AG04449 (cell line): ENCODE measurements at regions not wholly inside any gene's neighbourhood (a gene's known extent, or its start where the extent isn't known, plus 50 kb on each side); places are given as distances from the start of the nearest gene placed in this dataset.

Source experiments
- CTCF ChIA-PET: fragments of 350-600 bp; formaldehyde crosslinking; extraction: SDS; loops from one replicate; lab custom pipeline; 2021; ENCODE audit warnings: antibody characterized with exemption; lab: Yijun Ruan, JAX
- POLR2A ChIA-PET: fragments of 400-600, 350-600 bp; formaldehyde crosslinking; extraction: SDS; loops from one replicate; lab custom pipeline; 2020; ENCODE audit warnings: antibody characterized with exemption, inconsistent platforms; lab: Yijun Ruan, JAX
- DNase-seq: peaks from one replicate; pipeline ENCODE4 v3.0.0-alpha.2; 2010; ENCODE audit warnings: low read depth, low spot score
- H3K4me3 ChIP-seq: 2 replicates; pipeline ENCODE4 v1.5.1; 2011; ENCODE audit warnings: low read depth, mild to moderate bottlenecking, control low read depth, low read length
- TF ChIP-seq, protein P1 (sequence below): IDR thresholded peaks from one replicate; pipeline ENCODE4 v1.5.1; 2011; ENCODE audit warnings: mild to moderate bottlenecking, moderate library complexity, low read length, control low read depth, inconsistent platforms; ENCODE audit not compliant: insufficient read depth; ENCODE audit errors: missing control alignments

DNA sequence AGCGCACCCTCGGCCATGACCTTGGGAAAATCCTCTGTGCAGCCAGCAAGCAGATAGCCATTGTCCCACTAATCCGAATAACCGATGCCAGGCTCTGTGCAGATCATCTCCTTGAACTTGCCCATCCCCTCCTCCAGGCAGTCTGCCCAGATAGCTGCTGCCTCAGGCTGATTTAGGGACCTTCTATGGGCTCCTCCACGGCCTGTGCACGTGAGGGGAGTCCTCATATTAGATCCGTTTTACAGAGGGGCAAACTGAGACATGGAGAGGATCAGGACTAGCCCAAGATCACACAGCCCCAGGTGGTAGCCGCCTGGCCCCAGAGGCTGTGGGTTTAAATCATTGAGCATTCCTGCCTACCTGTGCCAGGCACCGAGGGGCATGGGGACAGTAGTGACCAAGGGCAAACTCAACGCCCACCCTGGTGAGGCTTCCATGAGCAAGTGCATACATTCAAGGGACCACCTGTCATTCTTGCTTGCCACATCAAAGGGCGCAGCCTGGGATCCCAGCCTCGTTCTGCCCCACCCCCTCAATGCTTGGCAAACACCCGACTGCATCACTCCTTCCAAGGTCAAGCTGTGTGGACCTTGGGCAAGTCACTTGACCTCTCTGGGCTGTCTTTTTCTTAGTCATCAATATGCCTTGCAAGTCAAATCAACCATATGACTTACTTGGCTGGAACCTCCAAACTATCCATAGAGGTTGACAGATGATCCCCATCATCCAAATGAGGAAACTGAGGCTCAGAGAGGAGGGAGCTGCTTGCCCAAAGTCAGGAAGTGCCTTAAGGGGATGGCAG is 131.6 kb downstream of the MN1 start:
- H3K4me3 ChIP-seq = no peak overlapping the region
- no peak for DNase-seq
- ChIA-PET POLR2A (no interaction called here), CTCF (no interaction called here)
- TF ChIP-seq, protein P1, sequence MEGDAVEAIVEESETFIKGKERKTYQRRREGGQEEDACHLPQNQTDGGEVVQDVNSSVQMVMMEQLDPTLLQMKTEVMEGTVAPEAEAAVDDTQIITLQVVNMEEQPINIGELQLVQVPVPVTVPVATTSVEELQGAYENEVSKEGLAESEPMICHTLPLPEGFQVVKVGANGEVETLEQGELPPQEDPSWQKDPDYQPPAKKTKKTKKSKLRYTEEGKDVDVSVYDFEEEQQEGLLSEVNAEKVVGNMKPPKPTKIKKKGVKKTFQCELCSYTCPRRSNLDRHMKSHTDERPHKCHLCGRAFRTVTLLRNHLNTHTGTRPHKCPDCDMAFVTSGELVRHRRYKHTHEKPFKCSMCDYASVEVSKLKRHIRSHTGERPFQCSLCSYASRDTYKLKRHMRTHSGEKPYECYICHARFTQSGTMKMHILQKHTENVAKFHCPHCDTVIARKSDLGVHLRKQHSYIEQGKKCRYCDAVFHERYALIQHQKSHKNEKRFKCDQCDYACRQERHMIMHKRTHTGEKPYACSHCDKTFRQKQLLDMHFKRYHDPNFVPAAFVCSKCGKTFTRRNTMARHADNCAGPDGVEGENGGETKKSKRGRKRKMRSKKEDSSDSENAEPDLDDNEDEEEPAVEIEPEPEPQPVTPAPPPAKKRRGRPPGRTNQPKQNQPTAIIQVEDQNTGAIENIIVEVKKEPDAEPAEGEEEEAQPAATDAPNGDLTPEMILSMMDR = no peak

DNA sequence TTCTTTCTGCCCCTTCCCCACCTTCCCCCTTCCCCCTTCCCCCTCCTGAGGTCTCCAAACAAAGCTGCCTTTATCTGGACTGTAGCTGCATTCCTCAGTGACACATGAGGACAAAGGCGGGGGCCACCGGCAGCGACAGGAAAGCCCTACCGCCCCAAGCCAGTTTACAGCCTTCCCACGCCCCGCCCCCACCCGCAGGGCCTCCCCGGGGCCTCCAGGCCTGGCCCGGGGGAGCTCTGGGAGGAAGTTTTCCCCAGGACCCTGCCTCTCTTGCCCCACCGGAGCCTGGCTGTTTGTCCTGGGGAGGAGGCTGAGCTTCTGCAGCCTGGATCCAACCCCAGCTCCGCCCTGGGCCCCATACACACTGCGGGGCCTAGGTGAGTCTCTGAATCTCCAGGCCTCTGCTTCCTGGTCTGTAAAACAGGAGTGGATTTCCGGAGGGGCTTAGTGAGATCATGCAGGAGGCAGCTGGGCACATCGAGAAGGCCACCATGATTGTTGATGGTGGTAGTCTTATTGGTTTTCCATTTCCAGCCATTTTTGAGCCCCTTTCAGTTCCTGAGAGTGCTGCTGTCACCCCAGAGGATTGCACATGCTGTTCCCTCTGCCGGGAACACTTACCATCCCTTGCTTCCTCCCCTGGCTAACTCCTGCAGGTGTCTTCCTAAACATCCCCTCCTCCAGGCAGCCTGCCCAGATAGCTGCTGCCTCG is 130.7 kb downstream of the MN1 start:
- ChIA-PET CTCF (no interaction called here), POLR2A (no interaction called here)
- no peak for DNase-seq
- TF ChIP-seq, protein P1 = no peak
- no peak overlapping the region for H3K4me3 ChIP-seq

GRCh38 chr22:27671413-27671935 is 130.1 kb downstream of the MN1 start:
- TF ChIP-seq, protein P1 = no peak
- ChIA-PET POLR2A (no interaction called here), CTCF (no interaction called here)
- no peak overlapping the region for H3K4me3 ChIP-seq
- no peak for DNase-seq

GRCh38 chr22:27672721-27673418 is 128.7 kb downstream of the MN1 start:
- H3K4me3 ChIP-seq = no peak overlapping the region
- POLR2A ChIA-PET = no interaction called here
- CTCF ChIA-PET = no interaction called here
- no peak for DNase-seq
- TF ChIP-seq, protein P1 = no peak

- TF ChIP-seq, protein P1 = no peak
- ChIA-PET POLR2A (no interaction called here), CTCF (no interaction called here)
- DNase-seq = no peak
- H3K4me3 ChIP-seq = no peak overlapping the region
These were observed 127.7 kb downstream of the MN1 start for GRCh38 chr22:27673839-27674238.
